ENCODE measurements at regions not wholly inside any gene's neighbourhood (a gene's known extent, or its start where the extent isn't known, plus 50 kb on each side); places are given as distances from the start of the nearest gene placed in this dataset.

DNA sequence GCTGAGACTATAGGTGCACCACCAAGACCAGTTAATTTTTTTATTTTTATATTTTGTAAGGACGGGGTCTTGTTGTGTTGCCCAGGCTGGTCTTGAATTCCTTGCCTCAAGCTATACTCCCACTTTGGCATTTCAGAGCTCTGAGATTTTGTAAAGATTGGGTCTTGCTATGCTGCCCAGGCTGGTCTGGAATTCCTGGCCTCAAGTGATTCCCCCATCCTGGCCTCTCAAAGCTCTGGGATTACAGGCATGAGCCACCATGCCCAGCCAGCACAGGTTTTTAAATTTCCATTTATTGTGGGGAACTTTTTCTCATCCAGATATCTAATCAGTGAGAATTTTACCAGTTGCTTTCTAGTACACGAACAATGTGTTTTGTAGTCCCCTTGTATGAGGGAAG, 156.1 kb upstream of the VLDLR start:
- no peak for DNase-seq

GRCh38 chr9:2465921-2466460, 155.6 kb upstream of the VLDLR start:
- no peak for DNase-seq

- DNase-seq = no peak
Measured at GRCh38 chr9:2466703-2467102, 154.9 kb upstream of the VLDLR start.

DNA sequence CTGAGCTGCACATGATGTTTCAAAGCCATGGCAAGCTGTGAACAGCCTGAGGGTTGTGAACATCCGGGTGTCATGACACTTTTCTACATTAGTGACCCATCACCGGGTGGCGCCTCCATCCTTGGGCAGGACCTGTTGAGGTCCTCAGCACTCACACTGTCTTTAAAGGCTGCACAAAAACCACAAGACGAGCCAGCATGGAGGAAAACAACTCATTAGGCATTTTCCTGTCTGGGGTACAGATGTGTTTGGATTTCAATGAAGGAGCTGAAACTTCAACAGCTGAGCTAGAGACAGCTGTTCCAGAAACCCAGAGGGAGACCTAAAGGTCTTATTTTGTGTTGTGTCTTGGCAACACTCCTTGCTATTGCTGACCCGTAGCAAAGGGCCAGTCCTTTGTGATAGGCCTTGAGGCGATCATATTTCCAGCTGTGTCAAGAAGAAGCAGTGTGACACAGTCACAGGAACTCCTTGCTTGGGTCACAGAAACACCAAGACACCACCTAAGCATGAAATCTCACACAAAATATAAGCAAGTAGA, 151.8 kb upstream of the VLDLR start:
- DNase-seq = no peak

- DNase-seq = no peak
Measured at GRCh38 chr9:2473681-2474080, 147.9 kb upstream of the VLDLR start.

DNA sequence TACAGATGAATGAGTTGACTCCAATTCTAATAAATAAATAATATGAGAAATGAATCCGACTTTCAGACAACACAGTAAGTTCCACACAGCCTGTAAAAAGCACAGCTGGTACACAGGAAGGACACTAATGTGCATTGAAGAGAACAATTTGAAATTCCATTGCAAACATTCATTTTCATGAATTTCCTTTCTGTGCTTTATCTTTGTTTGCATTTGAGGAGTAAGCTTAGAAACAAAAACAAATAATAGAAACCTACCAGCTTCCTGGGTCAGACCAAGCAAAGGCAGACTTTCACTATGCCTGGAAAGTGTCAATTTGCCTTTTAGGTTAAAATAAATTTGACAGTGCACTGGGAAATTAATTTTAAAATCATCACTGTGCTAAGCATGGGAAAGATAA, 143.8 kb upstream of the VLDLR start:
- no peak for DNase-seq

DNA sequence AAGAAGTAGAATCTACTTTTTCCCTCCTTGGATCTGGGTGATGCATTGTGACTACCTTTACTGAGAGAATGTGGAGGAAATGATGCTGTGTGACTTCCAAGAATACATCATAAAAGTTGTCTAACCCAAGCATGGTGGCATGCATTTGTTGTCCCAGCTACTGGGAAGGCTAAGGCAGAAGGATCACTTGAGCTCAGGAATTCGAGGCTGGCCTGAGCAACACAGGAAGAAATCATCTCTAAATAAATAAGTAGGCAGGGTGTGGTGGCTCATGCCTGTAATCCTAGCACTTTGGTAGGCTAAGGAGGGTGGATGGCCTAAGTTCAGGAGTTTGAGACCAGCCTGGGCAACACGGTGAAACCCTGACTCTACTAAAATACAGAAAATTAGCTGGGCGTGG, 143.2 kb upstream of the VLDLR start:
- no peak for DNase-seq

DNA sequence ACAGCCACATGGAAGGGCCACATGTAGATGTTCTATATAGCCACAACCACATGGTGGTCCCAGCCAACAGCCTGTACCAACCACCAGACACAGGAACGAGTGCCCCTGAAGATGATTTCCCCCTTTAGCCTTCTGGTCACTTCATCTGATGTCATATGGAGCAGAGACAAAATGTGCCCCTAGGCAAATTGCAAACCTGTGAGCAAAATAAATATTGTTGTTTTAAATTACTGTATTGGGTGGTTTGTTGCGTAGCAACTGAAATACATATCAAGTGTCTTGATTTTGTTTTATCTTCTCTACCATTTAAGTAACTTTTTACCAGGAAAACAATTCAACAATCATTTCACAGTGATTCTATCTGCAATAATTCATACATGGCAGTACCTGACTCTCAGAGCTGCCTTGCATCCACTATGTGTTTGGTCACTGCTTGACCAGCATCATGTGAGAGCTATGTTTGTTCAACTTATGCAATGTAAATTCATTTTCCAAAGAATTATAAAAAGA, 142.5 kb upstream of the VLDLR start:
- no peak for DNase-seq

DNA sequence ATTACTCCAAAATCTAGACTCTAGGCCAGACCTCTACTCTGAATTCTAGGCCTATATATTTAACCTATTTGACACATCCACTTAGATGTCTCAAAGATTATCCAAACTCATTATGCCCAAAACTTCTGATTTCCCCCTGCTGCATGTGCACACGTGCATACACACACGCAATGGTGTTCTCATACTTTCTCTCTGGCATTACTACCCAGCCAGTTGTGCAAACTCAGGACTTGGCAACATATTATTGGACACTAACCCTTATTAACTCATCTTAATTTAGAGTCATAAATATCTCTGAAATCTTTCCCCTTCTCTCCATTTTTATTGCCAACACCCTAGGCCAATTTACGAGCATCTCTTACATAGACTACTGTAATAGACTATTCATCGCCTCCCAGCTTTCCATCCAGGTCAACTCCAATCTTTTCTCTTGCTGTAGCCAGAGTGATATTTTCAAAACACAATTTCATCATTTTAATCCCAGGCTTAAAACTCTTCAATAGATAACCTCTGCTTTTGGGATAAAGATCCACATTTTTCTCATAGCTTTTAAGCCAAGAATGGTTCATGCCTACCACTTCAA, 141.2 kb upstream of the VLDLR start:
- DNase-seq = no peak

- DNase-seq = no peak
Measured at GRCh38 chr9:2481216-2481615, 140.4 kb upstream of the VLDLR start.

DNA sequence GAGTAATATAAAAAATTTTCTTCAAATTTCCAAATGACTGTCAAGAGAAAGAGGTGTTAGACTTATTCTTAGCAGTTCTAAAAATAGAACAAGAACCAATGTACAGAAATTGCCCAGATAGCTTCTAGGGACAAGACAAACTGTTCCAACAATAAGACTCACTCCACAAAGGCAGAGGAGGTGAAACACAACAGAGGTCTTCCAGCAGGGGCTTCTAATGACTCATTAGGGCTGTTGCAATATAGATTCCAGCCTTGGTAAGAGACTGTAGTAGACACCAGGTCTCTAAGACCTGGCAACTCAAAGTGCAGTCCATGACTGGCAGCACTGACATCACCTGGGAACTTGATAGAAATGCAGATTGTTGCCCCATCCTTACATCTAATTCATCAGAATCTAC, 134.6 kb upstream of the VLDLR start:
- DNase-seq = no peak

- DNase-seq = no peak
Measured at GRCh38 chr9:2489838-2490314, 131.7 kb upstream of the VLDLR start.

DNA sequence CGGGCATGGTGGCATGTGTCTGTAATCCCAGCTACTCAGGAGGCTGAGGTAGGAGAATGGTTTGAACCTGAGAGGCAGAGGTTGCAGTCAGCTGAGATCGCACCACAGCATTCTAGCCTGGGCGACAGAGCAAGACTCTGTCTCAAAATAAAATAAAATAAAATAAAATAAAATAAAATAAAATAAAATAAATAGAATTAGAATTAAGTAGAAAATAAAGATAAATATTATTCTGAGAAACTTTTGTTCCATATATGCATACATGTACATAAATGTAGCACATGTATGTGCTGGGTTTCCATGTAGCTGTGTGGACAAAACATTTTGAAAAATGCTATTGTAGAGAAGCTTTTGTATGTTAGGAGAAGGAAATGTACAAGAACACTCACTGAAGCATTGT, 129.4 kb upstream of the VLDLR start:
- DNase-seq = no peak

DNA sequence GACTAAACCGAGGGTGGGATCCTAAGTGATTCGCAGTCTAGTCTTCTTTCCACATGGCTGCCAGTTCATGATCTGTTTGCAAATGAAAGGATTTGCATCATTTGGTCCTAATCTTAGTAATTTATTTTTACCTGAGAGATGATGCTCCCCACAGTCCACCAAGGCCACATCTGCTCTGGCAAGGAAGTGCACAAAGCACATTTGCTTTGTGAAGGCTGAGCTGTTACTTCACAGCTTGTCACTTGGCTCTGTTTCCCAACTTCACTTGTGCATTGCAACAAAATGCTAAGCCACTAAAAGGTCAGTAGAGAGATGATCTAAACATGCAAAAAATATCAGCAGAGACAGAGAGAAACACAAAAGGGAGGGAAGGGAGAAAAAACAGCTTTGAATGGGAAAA, 128.5 kb upstream of the VLDLR start:
- DNase-seq = no peak

- DNase-seq = no peak
Measured at GRCh38 chr9:2493529-2493928, 128.1 kb upstream of the VLDLR start.

DNA sequence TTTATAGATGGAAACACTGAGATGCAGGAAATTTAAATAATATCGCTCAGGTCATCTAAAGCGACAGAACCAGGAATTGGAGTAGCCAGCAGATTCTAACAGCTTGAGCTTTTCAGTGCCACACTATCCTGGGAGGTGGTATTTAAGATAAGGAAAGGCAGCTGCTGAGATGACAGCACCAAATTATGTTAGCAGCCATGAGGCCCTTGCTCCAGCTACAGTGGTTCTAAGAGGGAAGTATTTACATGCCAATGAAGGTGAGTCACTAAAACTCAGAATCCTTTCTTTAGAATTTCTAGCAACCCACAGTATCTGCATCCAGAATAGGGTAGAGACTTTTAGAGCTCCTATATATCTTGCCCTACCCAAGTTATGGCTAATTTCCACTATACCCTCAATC, 127.0 kb upstream of the VLDLR start:
- DNase-seq = no peak

DNA sequence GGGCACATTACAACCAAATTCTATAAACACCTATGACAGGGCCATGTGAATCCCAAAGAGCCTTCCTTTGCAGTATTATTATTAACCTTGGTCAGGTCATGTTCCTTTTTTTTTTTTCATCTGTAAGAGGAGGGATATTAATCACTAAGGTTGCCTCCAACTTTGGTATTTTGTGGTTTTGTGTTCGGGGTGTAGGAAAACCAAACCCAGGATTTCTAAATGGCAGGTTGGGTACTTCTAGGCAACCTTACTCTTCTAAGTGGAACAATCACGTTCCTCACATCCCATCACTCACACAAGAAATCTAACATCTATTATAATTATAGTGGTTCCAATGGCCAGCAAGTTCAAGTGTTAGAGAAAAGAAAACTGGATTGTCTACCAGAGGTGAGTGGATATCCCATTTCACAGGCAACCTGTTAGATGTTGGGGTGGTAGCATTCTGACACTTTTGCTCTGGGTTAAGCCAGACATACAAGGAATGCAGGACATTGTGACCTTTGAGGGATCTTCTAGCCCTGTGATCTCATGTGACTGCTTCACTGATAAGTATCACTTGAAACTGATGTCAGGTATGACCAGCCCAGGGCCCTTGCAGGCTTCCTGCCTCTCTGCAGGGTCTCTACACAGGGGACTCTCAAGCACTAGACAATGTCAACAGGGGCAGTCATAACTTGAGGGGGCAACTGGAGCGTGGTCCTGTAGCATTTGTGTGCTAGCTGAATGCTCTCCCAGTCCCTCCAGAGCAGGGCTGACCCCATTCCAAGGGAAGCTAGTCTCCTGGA, 126.2 kb upstream of the VLDLR start:
- DNase-seq = no peak

- no peak for DNase-seq
Measured at GRCh38 chr9:2496169-2496568, 125.4 kb upstream of the VLDLR start.

DNA sequence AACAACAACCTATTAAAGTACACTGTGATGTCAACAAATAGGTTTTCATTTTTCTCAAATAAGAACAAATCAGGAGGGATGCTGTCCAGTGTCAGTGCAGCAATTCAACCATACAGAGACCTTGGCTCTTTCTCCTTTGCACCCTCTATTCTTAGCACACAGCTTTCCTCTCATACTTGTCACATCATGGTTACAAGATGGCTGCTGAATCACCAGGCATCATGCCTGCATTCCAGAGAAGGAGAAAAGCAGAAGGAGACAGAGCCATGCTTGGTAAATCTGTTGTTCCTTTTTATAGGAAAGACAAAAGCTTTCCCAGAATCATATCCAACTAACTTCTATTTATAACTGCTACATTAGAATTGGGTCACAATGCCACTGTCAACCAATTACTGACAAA, 124.7 kb upstream of the VLDLR start:
- no peak for DNase-seq

GRCh38 chr9:2497666-2498400, 123.8 kb upstream of the VLDLR start:
- DNase-seq = no peak

GRCh38 chr9:2502210-2502609, 119.4 kb upstream of the VLDLR start:
- no peak for DNase-seq

GRCh38 chr9:2502760-2503159, 118.8 kb upstream of the VLDLR start:
- no peak for DNase-seq

DNA sequence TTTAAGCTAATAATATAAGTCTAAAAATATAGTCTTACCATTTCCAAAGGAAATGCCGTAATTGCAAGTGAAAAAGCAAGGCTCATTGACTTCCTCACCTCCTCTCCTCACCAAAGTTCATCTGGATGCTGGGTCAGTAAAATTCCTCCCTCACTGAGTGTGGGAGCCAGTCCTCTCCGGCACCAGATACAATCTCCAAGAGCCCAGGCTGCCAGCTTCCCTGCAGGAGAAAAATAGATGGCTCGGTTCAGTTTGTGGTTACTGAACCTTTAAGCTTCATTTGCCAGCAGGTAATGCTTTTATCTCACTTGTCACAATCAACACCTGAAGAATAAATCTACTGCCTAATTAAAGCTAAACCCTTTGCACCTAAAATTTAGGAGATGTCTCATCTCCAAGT, 115.3 kb upstream of the VLDLR start:
- no peak for DNase-seq

Measured in DMS 273 treated with DMSO at 0.1 percent for 48 hours (cell line).